HG03575 (cell line): ENCODE measurements at regions not wholly inside any gene's neighbourhood (a gene's known extent, or its start where the extent isn't known, plus 50 kb on each side); places are given as distances from the start of the nearest gene placed in this dataset.

Experiments
- ATAC-seq: cut with Tn5 transposase; IDR thresholded peaks from one replicate; pipeline ENCODE4 v1.9.1; 2021; ENCODE audit not compliant: unreplicated experiment, insufficient number of reproducible peaks, low FRiP score; ENCODE audit errors: extremely low read depth

DNA sequence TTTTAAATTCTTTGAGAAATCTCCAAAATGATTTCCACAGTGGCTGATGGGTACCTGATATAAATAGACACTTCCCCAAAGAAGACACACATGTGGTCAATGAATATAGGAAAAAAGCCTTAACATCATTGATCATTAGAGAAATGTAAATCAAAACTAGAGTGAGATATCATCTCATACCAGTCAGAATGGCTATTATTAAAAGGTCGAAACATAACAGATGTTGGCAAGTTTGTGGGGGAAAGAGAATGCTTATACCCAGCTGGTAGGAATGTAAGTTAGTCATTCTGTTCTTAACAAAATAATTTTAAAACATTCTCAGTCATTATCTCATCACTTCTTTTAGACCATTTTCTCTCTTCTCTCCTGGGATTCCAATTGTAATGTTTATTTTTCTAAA lies 1666.0 kb upstream of the ACO1 start:
- ATAC-seq = no peak

DNA sequence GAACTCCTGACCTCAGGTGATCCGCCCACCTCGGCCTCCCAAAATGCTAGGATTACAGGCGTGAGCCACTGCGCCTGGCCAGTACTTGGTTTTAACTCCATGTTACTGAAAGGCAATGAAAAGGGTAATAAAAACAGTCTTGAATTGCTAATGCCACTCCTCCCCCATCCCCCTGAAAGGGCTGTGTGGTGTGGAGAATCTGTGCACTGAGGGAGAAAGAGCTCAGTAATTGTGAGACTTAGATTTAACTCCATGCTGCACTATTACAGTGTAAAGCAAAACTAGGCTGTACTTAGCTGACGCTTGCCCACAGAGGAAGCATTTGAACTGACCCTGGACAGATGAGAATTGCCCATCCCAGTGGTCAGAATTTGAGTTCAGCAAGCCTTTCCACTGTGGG lies 1662.4 kb upstream of the ACO1 start:
- ATAC-seq = no peak

- ATAC-seq = no peak
Observed at GRCh38 chr9:30723656-30724055, 1660.8 kb upstream of the ACO1 start.

- no peak for ATAC-seq
Observed at GRCh38 chr9:30732060-30732459, 1652.4 kb upstream of the ACO1 start.

DNA sequence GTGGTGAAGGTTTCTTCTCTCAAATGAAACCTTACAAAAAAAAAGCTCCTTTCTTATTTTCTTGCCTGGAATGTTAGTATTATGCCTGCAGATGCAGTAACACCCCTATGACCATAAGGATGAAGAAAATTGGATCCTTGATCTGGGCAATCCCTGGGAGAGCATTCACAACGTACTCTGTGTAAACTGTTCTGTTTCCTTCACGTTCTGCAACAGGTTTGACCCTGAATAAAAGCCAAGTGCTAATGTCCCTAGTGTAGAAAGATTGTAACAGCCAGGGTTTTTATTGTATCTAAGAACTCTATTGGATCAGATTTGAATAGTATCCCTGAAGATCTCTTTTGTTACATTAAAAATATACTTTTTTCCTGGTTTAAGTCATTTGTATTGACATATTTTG lies 1639.6 kb upstream of the ACO1 start:
- ATAC-seq = no peak

GRCh38 chr9:30746589-30746988 lies 1637.9 kb upstream of the ACO1 start:
- no peak for ATAC-seq

DNA sequence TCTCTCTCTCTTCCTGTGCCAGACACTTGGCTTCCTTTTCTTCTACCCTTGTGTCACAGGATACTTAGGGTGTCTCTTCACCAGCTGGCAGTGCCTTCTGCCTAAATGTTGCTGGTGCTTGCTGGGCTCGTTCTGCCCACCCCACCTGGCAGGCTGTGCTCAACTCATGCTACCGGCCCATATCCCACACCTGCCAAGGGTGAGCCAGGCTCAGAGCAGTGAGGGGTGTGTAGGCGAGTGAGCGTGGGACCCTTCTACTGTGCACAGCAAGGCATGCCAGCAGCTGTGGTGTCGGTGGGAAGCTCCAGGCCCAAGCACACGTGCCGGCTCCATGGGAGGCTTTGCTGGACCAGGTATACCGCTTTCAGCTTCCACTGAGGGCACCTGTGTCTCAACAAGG lies 1626.7 kb upstream of the ACO1 start:
- ATAC-seq = no peak

- ATAC-seq = no peak
Observed at GRCh38 chr9:30758726-30759446, 1625.6 kb upstream of the ACO1 start.

DNA sequence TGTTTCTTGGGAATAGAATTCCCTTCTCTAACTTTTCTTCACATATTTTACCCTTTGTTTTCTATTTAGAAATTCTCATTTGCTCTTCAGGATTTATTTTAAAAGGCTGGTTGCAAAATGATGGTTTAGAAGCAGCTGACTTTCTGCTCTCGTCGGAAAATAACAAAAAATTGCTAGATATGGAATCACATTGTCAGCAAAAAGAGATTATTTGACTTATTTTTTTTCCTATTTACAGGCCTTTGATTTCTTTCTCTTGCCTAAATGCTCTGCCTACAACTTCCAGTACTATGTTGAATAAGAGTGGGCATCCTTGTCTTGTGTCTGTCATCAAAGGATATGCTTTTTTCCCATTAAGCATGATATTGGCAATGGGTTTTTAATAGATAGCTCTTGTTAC lies 1619.1 kb upstream of the ACO1 start:
- no peak for ATAC-seq

GRCh38 chr9:30771163-30771708 lies 1613.2 kb upstream of the ACO1 start:
- no peak for ATAC-seq

DNA sequence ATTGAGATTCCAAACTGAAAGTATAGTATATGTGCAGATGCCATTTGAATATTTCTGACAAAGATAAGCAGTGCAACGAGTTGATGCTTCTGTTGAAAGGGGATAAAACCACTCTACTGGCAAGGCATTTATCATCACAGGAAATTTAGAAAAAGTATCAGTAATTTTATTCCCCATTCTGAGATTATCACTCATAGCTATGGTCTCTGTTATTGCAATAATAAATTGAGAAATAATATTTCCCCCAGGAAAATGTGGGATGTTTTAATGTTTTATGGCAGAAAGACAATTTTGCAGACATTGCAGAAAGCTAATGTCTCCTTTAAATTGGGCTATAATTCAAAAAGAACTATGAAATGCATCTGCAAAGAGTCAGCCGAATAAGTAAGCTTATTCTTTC lies 1612.7 kb upstream of the ACO1 start:
- no peak for ATAC-seq

- ATAC-seq = no peak
Observed at GRCh38 chr9:30773427-30773826, 1611.0 kb upstream of the ACO1 start.

DNA sequence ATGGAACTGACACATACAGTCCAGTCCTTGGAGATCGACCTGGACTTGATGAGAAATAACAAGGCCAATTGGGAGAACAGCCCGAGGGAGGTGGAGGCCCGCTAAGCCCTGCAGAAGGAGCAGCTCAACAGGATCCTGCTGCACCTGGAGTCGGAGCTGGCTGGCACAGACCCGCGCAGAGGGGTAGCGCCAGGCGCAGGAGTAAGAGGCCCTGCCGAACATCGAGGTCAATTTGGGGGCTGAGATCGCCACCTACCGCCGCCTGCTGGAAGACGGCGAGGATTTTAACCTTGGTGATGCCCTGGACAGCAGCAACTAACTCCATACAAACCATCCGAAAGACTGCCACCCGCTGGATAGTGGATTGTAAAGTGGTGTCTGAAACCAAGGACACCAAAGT lies 1610.1 kb upstream of the ACO1 start:
- ATAC-seq = no peak

GRCh38 chr9:30775236-30775635 lies 1609.2 kb upstream of the ACO1 start:
- ATAC-seq = no peak

- no peak for ATAC-seq
Observed at GRCh38 chr9:30796764-30797163, 1587.7 kb upstream of the ACO1 start.

GRCh38 chr9:30799527-30800101 lies 1584.8 kb upstream of the ACO1 start:
- ATAC-seq = no peak

DNA sequence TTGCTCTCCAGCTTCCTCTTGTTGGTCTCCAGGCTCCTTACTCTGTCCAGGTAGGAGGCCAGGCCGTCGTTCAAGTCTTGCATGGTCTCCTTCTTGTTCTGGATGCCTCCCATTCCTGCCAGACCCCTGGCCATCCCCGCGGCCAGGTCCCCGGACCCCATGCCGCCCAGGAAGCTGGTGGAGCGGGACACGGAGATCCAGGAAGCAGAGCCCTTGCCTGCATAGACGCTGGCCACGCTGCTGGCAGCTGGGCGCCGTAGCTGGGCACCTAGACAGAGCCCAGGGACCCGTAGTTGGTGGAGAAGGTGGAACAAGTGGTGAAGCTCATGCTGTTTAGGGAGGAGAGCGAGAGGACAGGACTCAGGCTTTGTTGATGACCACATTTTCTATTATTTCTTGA lies 1584.0 kb upstream of the ACO1 start:
- ATAC-seq = no peak

- ATAC-seq = no peak
Observed at GRCh38 chr9:30812821-30813220, 1571.6 kb upstream of the ACO1 start.

- ATAC-seq = no peak
Observed at GRCh38 chr9:30815585-30815984, 1568.9 kb upstream of the ACO1 start.

GRCh38 chr9:30845136-30845535 lies 1539.3 kb upstream of the ACO1 start:
- no peak for ATAC-seq

- ATAC-seq = no peak
Observed at GRCh38 chr9:30846651-30847050, 1537.8 kb upstream of the ACO1 start.
